Stimulated activated CD8-positive, alpha-beta memory T cell treated with anti-CD3 and anti-CD28 coated beads, Interleukin-12 subunit alpha, Interleukin-12 subunit beta, amount 100 ng/mL, for 1 hour (primary cell): ENCODE measurements at regions not wholly inside any gene's neighbourhood (a gene's known extent, or its start where the extent isn't known, plus 50 kb on each side); places are given as distances from the start of the nearest gene placed in this dataset.

Experiments used
- DNase-seq: peaks from one replicate; pipeline ENCODE4 v3.0.0-alpha.2; 2020; ENCODE audit warnings: low read depth

DNA sequence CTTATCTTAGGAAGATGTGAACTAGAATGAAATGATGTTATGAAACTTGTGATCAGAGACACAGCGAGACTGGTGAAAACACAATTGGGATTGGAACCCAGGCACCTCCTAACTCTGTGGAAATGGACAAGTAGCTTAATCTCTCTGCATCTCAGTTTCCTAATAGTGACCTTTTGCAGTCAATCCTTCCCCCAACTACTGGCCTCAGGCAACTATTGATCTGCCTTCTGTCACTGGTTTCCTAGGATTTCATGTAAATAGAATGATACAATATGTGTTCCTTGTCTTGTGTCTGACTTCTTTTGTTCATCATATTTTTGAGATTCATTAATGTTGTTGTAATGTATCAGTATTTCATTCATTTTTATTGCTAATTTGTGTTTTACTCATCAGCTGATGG is 341.7 kb downstream of the REEP3 start:
- DNase-seq = no peak

DNA sequence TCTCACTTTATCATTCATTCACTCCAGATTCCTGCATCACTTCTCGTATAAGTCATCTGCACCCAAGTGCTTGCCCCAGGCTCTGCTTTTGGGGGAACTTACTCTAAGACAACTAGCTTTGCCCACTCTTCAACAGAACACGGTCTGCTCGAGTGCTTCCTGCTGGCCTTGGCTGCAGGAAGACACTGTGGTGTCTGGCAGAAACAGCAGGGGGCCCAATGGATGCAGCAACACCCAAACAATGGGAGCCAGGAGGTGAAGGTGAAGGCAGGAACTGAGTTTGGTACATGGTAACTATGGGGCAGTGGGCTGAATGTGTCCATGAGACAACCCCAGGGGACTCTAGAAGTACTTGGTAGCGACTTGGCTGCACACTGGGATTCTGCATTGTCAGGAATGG is 344.0 kb downstream of the REEP3 start:
- DNase-seq = no peak

DNA sequence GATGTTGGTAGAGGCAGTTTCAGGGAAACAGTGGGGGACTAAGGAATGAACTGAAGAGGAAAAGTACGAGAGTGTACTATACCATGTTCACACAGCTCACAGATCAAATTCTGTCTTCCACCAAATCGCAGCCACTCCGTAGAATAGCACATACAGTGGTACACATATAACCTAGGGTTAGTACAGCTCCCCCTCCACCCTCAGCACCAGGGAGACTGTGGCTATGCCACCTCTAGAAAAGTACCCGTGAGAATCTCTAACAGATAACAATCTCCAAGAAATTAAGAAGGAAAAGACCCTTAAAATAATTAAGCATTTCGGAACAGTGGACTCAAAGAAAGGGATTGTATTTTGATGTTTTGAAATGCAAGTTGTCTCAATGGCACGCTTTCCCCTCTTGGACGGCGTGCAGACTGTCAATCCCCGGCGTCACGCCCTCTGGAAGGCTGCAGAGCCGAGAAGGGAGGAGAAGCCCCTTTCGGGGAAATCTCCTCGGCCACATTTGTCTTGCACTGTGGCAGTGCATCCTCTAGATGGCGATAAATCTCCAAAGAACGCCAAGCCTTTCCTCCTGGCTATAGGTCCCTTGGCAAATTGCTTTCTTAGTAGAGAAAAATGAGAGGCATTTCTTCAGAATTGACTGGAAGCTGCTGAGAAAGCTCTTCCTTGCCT is 345.0 kb downstream of the REEP3 start:
- DNase-seq = peak; percentile 3

DNA sequence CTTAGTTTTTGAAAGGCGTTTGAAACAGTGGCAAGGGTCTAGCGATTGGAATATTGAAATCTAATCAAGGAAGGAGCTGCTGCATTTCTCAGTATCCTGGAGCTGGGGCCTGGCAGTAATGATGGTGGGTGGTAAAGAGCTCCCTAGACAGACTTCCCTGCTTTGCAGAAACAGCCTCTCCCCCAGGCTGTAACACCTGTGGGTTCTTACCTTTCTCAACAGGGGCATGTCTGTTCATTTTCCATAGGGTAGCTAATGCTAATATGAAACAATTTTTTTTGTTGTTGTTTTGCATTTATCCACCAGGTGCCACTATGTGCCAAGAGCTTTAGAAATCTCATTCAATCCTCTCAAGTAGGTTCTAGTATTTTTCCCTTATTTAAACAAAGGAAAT is 345.5 kb downstream of the REEP3 start:
- DNase-seq = no peak

DNA sequence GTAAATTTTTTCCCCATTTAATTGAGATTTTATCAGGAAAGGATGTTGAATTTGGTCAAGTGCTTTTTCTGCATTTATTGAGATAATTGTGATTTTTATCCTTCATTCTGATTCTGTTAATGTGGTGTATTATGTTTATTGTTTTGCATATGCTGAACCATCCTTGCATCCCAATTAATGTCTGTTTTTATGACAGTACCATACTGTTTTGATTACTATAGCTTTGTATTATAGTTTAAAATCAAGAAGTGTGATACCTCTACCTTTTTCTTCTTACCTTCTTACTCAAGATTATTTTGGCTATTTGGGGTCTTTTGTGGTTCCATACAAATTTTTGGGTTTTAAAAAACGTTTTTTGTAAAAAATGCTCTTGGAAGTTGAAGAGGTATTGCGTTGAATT is 357.2 kb downstream of the REEP3 start:
- no peak for DNase-seq

DNA sequence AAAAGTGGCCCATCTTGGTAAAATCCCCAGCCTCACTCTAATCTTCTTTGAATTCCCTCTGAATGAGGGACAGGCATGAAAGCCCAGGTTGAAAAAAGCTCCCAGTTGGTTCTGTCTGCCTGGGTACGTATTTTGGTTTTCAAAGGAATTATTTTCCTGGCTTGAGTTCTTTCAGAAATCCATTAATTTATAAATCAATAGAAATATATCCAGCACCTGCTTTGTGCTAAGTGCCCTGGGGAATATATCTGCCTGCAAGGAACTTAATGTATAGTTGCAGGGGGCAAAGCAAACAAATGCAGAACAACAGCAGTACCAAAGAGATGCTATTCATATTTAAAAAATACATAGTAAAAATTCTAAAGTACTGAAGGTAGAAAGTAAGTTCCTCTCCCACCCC is 362.7 kb downstream of the REEP3 start:
- DNase-seq = no peak

DNA sequence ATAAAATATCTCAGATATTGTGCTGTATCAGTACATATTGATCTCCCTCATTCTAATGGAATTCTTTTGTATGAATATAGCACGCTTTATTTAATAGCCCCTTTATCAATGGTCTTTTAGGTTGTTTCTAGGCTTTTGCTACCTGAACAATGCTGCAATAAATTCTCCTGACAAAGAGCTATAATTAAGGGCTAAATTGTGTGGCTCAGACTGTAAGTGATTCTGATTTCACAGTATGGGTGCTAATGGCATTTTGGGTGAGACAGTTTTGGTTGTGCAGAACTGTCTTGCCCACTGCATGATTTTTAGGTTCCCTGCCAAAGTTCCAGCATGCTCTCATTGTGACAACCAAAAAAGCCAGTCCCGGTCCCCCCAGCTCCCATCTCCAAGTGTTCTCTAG is 363.2 kb downstream of the REEP3 start:
- no peak for DNase-seq

DNA sequence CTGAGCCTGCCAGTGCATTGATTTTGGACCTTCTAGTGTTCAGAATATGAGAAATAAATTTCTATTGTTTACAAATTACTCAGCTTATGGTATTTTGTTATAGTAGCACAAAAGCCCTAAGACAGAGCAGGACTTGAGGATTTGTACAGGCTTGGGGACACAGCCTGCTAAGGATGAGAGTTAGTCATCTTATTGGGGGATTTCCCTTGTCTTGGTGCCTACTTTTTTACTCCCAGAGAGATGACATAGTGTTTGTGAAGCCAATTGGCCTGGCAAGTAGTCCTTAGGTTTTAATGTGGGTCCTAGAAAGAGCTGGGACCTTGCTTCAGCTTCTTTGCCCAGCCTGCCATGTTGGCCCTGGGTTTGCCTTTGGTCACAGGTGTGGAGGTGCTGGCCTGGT is 364.0 kb downstream of the REEP3 start:
- no peak for DNase-seq

DNA sequence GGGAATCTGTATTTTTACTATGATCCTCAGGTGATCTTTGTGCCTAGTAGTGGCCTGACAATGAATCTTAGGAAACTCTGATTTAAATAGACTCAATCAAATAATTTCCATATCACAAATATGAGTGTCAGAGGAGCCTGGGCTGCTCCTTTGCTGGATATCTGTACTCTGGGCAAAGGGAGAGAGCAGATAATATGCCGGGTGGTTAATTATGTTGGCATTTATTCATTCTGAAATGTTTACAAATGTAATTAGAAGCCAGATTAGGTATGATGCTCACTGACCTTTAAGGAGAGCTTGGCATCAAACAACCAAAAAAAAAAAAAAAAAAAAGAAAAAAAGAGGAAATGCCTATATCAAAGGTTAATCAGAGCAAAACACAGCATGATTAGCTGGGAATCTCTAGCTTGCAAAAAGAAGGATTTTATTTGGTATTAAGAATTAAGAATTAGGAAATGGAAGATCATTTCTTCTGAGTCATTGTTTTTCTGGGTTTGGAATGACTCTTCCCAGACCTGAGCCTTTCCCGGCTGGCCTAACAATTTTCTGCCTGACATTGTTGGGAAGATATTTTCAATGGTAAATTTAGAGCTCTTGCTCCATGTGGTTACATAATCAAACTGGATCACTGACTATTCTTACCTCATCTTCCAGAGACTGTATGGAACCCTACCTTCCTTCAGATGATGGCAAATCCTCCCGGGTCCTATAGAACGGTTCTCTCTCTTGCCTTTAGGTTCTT is 365.3 kb downstream of the REEP3 start:
- DNase-seq = no peak

DNA sequence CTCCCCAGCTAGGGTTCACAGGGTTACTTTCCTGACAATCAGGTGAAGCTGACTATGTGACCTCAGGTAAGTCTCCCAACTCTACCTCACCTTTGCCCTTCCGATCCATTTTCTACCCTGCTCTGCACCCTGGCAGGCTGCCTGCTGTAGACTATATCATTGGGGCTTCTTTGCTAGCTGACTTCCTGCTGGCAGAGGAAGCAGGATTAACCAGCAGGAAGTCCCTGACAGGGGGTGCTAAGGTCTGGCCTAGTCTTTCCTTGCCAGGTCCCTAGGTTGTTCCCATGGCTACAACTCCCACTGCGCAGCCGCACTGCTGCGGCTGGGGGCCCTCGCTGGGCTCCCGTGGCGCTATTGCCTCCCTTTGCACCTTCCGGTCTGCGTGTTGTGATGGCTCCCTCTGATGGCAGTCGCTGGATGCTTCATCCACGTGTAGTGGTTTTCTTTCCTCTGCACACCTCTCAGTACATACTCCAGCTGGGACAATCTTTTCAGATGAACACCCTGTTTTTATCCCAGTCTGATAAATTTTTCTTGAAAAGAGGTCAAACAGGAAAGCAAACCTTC is 365.9 kb downstream of the REEP3 start:
- DNase-seq = no peak

DNA sequence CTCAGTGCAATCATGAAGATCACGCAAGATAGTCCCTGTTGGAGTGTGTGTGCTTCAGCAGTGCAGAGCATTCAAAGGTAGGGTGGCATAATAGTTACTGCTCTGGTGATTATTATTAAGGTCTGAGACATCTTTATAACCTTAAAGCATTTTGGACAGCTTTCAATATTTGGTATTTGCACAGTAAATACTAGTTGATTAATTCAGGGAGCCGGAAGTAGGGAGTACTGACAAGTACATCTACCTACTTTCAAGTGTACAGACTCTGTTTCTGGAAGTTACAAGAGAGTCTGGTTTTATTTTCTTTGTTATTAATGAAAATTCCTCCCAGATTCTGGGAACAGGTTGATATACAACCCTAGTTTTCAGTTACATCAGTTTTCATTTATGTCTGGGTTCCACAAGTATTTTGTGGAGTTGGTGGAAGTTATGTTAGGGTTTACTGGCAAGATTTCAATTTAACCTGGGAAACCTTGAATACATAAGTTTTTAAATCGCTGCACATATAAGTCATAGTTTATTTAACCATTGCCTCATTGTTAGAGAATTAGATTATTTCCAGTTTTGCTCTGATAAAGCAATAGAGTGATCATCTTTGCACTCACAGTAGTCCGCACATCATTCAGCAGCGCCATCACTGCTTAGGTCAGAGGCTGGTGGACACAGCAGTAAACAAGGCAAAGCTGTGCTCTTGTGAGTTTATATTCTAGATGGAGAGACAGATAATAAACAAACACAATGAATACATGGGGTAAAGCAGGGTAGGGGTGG is 366.6 kb downstream of the REEP3 start:
- DNase-seq = no peak

DNA sequence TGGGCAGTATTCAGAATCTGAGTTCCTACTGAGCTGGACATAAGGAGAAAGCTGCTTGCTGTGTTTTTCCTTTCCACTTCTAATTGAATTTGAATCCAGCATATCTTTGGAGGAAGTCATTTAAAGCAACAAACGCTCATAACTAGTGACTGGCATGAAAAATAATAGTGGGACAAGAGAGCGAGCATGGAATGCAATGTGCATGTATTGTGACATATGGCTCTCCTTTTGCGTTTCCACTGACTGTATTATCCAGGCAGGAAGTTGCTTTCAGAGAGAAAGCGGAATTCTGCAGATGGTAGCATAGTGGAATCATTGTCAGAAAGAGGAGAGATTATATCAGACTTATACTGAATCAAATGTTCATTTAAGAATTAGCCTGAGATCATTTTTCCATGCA is 368.6 kb downstream of the REEP3 start:
- DNase-seq = no peak

DNA sequence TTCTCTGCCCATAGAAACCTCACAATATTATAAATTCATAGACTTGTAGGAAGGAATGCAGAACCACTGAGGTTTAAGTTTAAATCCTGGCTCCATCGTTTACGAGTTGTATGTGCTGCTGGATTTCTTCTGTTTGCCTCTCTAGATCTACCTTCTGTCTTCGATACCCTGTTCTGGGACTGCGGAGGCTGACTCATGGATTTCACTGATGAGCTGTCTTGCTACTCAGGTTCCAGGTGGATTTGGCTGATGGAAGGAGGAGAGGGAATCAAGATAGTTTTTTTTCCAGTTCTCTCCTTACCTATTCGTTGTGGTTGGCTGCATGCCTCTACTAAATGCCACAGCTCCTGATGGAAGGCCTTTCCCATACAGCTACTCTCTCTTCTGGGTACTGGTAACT is 375.8 kb downstream of the REEP3 start:
- DNase-seq = no peak

DNA sequence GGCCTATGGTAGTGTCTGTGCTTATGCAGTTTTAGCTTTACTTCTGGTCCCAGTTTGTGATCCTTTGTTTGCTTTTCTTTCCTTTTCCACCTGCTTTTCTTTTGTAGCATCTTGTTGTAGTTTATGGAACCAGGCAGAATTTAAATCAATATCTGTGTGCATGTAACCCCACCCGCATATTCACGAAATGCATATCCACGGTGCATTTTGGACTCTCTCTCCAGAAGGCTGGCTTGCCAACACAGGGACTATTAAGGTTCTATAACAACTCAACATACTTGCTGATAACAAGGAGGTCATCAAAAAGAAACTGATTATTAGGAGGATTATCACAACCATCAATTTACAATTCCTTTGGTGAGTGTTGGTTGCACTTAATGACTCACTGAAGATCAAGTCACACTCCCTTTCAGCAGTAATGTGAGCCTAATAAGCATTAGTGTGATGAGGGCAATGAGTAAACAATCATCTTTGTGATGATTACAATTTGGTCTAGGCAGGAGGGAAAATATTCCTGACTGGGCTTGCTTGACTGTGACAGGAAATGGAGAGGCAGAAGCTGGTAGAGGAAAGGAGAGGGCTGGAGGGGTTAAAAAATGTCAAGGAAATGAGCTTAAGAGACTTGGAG is 378.6 kb downstream of the REEP3 start:
- DNase-seq = no peak

DNA sequence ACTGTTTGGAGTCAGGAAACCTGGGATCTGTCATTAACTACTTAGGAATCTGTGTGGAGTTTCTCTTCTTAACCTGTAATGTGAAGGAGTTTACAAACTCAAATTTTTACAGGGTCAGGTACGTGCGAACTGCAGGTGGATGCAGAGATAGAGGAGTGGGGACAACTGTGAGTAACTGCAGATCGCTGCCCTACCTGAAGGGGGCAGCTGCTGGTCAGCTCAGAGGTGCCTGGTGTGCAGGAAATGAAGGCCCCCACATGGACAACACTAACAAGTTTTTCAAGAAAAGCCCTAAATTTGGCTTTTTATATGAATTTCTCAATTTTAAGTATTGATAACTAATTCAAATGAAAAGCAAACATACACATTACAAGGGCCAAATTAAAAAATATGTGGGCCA is 380.0 kb downstream of the REEP3 start:
- DNase-seq = no peak

DNA sequence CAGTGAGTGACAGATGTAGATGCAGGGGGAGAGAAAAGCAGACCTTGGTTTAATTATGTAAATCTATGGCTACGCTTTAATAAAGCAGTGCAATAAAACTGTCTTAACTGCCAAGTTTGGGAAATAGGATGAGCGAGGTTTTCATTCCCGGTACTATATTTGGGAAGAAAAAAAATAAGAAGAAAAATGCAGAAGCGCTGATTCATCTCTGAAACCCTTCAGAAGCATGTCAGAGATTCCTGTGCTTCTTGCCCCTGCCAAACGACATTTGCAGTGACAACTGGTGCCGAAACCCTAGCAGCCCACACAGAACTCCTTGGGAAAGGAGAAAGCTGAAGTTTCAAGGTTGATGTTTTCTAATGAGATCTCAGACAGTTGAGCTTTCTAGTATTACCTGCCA is 380.7 kb downstream of the REEP3 start:
- no peak for DNase-seq

DNA sequence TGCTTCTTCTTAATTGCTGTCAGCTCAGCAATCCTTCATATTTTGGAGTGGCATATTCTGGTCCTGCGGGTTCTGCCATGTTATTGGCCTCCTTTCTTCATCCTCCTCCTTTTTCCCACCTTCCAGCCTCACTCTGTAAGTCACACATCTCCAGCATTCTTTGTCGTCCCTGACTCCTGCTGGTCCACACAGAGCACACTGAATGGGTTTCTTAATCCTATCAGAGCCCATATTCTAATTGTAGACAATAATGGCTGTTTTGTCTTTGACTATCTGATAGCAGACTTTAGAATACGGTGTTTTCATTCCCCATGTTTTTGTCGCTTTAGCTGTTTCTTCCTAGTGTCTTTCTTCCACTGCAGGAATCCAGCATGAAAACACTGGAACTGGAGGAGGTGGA is 389.6 kb downstream of the REEP3 start:
- no peak for DNase-seq

DNA sequence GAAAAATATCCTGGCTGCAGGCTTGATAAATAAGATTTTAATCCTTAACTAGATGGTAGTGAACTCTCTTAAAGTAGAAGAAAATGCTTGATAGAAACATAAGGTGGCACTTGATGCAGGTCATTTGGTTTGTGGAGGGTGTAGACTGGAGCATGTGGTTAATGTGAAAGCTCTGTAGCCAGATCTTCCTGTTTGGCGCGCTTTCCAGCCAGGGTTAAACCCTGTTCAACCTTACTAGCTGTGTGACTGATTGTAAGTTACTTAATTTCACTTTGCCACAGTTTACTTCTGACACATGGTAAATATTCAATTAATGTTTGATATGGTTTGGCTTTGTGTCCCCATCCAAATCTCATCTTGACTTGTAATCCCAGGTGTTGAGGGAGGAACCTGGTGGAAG is 394.0 kb downstream of the REEP3 start:
- no peak for DNase-seq

DNA sequence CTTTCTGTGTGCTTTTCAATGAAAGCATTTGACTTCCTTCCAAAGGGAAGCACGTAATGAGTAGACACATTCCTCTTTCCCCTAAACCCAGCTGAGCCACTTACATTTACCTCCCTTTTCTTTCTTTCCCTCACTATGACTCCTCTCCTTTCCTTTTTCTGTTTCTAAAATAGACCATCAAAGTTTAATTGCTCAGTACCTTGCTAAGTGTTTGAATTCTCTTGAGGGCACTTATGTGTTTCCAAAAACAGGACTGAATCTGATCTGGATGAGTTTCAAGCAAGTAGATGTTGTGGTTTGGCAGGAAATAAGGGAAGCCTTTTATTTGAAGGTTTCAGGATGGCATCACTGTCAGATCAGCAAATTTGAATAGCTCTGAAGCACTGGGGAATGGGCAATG is 396.2 kb downstream of the REEP3 start:
- no peak for DNase-seq

DNA sequence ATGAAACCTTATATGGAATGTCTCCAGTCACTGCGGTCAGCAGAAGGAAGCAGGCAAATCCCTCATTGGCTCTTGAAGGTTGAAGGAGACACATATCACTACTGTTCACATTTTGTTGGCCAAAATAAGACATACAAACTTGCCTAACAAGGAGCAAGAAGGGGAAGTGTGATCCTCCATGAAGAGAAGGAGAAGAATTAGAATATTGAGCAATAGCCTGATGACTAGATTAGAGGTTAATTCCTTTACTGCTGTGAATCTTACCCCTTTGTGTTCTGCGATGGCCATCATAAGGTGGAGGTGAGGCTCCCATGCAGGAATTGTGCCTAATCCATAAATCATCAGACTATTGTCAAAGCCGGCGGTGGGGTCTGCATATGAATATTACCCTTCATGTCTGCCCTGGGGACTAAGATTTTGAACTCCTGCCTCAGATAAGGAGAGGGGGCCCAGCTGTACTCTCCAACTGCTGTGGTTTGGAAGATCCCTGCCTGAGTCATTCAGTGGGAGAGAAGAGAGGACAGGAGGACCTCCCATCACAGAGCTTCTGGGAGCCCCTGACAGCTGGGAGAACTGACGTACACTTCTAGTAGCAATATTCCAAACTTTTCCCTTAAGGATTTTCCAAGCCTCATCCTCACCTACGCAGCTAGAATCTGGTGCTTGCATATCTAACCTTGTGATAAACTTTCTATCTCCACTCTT is 398.5 kb downstream of the REEP3 start:
- DNase-seq = no peak

DNA sequence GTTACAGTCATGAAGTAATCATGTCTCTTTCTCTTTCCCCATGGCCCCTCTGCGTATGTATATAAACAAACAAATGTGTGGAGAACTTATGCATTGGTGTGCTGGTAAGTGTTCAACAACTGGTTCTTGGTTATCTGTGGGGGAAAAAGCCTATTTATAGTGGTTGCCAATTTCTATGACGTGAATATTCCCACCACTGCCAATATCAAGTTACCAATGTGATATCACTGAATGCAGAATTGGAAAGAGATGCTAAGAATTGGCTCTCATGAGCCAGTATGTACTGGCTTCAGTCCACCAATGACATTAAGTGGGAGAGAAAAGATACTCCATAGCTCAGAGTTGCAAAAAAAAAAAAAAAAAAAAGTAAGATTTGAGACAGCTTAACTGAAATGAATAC is 399.7 kb downstream of the REEP3 start:
- no peak for DNase-seq

DNA sequence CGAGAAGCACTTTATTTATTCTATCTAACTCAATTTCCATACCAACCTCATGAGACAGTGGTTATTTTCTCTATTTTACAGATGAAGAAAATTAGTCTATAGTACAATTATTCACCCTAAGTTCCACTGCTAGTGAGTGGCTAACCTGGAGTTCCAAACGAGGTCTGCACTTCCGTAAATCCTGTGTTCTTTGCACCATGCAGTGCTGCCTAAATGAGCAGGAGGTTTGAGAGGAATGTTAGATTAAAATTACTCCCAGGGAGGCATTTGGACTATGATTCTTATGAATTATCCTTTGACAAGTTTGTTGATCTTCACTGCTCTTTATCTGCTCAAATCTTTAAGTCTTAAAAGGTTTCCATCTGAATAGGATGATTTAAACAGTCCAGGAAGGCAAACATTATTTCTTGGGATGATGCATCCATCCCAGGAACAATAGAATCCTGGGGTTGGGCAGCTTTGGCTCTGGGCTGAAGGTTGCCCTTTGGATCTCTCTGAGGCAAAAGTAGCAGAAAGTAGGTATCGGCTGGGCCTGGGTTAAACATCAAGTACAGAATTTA is 400.8 kb downstream of the REEP3 start:
- no peak for DNase-seq
